GM06990 (cell line): ENCODE measurements at regions not wholly inside any gene's neighbourhood (a gene's known extent, or its start where the extent isn't known, plus 50 kb on each side); places are given as distances from the start of the nearest gene placed in this dataset.
A peak's percentile ranks its signal among the peaks of the same experiment; 100 is the strongest.

Experiments
- DNase-seq: peaks from one replicate; pipeline ENCODE4 v3.0.0-alpha.2; 2011; ENCODE audit not compliant: insufficient read length; ENCODE audit errors: extremely low read depth
- H3K27me3 ChIP-seq: replicated peaks from 2 replicates; pipeline ENCODE4 v1.6.0; 2011; ENCODE audit warnings: low read length; ENCODE audit not compliant: control insufficient read depth, insufficient read depth
- H3K36me3 ChIP-seq: 2 replicates; pipeline ENCODE4 v1.5.1; 2011; ENCODE audit warnings: low read length; ENCODE audit not compliant: control insufficient read depth, insufficient read depth
- H3K4me3 ChIP-seq: replicated peaks from 2 replicates; pipeline ENCODE4 v1.5.1; 2011; ENCODE audit warnings: low read depth, mild to moderate bottlenecking, control low read depth, low read length
- CTCF ChIP-seq: IDR thresholded peaks from 2 replicates; pipeline ENCODE4 v1.5.1; 2011; ENCODE audit warnings: low read length, control low read depth, mild to moderate bottlenecking, inconsistent platforms; ENCODE audit not compliant: insufficient read depth, poor library complexity, severe bottlenecking

- Histone ChIP-seq H3K4me3 (no peak overlapping the region), H3K36me3 (no peaks in the 10 kb centered on the region), H3K27me3 (no peaks in the 10 kb centered on the region)
- no peak for TF ChIP-seq CTCF
- DNase-seq, result peak; percentile 60
Measured at GRCh38 chr2:144240656-144241339, 279.1 kb downstream of the ZEB2 start.

GRCh38 chr2:144239726-144240125 is 280.2 kb downstream of the ZEB2 start:
- Histone ChIP-seq H3K36me3 (no peaks in the 10 kb centered on the region), H3K4me3 (no peak overlapping the region), H3K27me3 (no peaks in the 10 kb centered on the region)
- no peak for TF ChIP-seq CTCF
- no peak for DNase-seq

- no peak overlapping the region for H3K4me3 ChIP-seq
- no peak for TF ChIP-seq CTCF
- no peaks in the 10 kb centered on the region for H3K36me3 ChIP-seq
- no peaks in the 10 kb centered on the region for H3K27me3 ChIP-seq
- no peak for DNase-seq
Measured at GRCh38 chr2:144239306-144239705, 280.6 kb downstream of the ZEB2 start.

GRCh38 chr2:144237830-144238627 is 281.9 kb downstream of the ZEB2 start:
- TF ChIP-seq CTCF, result no peak
- H3K4me3 ChIP-seq, result no peak overlapping the region
- H3K36me3 ChIP-seq, result no peaks in the 10 kb centered on the region
- H3K27me3 ChIP-seq, result no peaks in the 10 kb centered on the region
- DNase-seq, result no peak

- TF ChIP-seq CTCF, result no peak
- Histone ChIP-seq H3K4me3 (no peak overlapping the region), H3K27me3 (no peaks in the 10 kb centered on the region), H3K36me3 (no peaks in the 10 kb centered on the region)
- no peak for DNase-seq
Measured at GRCh38 chr2:144237108-144237507, 282.8 kb downstream of the ZEB2 start.
